Heart left ventricle (tissue), 16 donors: ENCODE measurements at regions not wholly inside any gene's neighbourhood (a gene's known extent, or its start where the extent isn't known, plus 50 kb on each side); places are given as distances from the start of the nearest gene placed in this dataset.

ENCODE experiments used
- ATAC-seq, 4 donors: fragments of 200-7000 bp; cut with Tn5 transposase; one replicate each; pipeline ENCODE4 v1.9.1; 2020 to 2022; ENCODE audit warnings: moderate library complexity in 4 of 4, mild to moderate bottlenecking in 3 of 4, moderate number of reproducible peaks in 1 of 4
- DNase-seq, 5 donors: peaks; one replicate each; pipeline ENCODE4 v3.0.0-alpha.2; 2020
- H3K27ac ChIP-seq, 12 donors: fragments of 200-600 bp; sonication (generic) in 4 of 12; one replicate each; pipeline versions ENCODE4 v1.5.0 to v1.8.0; 2016 to 2022; ENCODE audit warnings: mild to moderate bottlenecking in 2 of 12
- H3K27me3 ChIP-seq, 9 donors: fragments of 200-600 bp; sonication (generic) in 2 of 9; one replicate each; pipeline versions ENCODE4 v1.5.1 to v1.8.0; 2016 to 2022; ENCODE audit warnings: mild to moderate bottlenecking in 3 of 9
- H3K36me3 ChIP-seq, 9 donors: fragments of 200-600 bp; sonication (generic) in 2 of 9; one replicate each; pipeline versions ENCODE4 v1.5.0 to v1.8.0; 2018 to 2022; ENCODE audit warnings: mild to moderate bottlenecking in 2 of 9
- H3K4me1 ChIP-seq, 12 donors: fragments of 200-600 bp; sonication (generic) in 4 of 12; one replicate each; pipeline versions ENCODE4 v1.5.0 to v1.8.0; 2016 to 2022; ENCODE audit warnings: mild to moderate bottlenecking in 3 of 12
- H3K4me3 ChIP-seq, 12 donors: fragments of 200-600 bp; sonication (generic) in 4 of 12; one replicate each; pipeline versions ENCODE4 v1.5.0 to v1.8.0; 2017 to 2022; ENCODE audit warnings: mild to moderate bottlenecking in 9 of 12, moderate library complexity in 4 of 12
- H3K9me3 ChIP-seq, 12 donors: fragments of 200-600 bp; sonication (generic) in 4 of 12; one replicate each; pipeline versions ENCODE4 v1.5.0 to v1.8.0; 2016 to 2022; ENCODE audit warnings: mild to moderate bottlenecking in 1 of 12
- POLR2A ChIP-seq, 2 donors: fragments of 450-650 bp; IDR thresholded peaks; one replicate each; pipeline ENCODE4 v1.6.1; 2017; ENCODE audit warnings: antibody characterized with exemption in 2 of 2, mild to moderate bottlenecking in 2 of 2, moderate library complexity in 2 of 2
- WGBS, 4 donors: extraction: QIAGEN DNeasy Blood & Tissue Kit in 2 of 4; methylation state at CpG; one replicate each; pipeline versions ENCODE4 v1.1.5 to v1.1.7; 2013 to 2018; 5-methylcytosine and 5-hydroxymethylcytosine counted together
- intact Hi-C, 10 donors: fragments of 100-400 bp; cut with DNase I; formaldehyde crosslinking; loops; one replicate each; pipeline versions ENCODE4 v1.11.1 to v1.14.2; 2022
- TF ChIP-seq, protein P1 (sequence below), 12 donors: fragments of 200-600 bp; sonication (generic) in 4 of 12; IDR thresholded peaks; one replicate each; pipeline versions ENCODE4 v1.5.0 to v1.8.0; 2018 to 2022; ENCODE audit warnings: antibody characterized with exemption in 12 of 12, mild to moderate bottlenecking in 5 of 12
- donor health status: ischemic (EF 13 %, LVEDD 7.1; RV severe dilation, severe dysfunction).
- donor health status: healthy with polysubstance abuse.
- donor health status: DM: no; HTN: yes; CAD: no.
- donor health status: DM: no; HTN: no; CAD: no.
- donor health status: ischemic (EF 25% LVEDD 6.9; RV normal size, moderate dysfunction).
- donor health status: ischemic (EF 25% LVEDD 5.7; RV mildly dilated, moderate dysfunction).
- donor health status: healthy.
- donor health status: DM: yes; HTN: yes; CAD: no.
- donor health status: ischemic (EF 35%, LVEDD 5.7; RV mildly dilated, moderate dysfunction).
- donor health status: nonischemic (EF 11% LVEDD 7.7; RV severe dilation, severe dysfunction).
- donor health status: DM: yes; HTN: yes; CAD: no.
- donor health status: PGD.
- donor health status: ischemic (EF 29% LVEDD 5.4; RV normal size, mild dysfunction).
- donor health status: nonischemic (EF 23%, LVEDD 6.1; RV moderate dilation, normal function).

DNA sequence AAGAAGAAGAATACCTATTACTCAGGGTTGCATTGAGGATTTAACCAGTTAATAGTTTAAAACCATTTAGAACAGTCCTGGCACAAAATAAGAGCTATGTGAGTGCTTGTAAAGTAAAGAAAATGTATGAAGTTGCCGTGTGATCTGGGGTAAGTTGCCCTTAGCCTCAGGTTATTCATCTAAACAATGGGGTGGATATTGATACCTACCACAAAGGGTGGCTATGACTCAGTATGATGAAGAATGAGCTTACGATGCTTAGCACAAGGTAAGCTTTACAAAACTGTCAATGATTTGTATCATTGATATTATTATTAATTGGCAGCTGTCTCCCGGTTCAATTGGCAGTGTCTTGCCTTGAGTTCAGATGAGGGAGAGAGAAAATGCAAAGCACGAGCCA lies 149.4 kb upstream of the PITX1 start:
- no peak overlapping the region for H3K4me3 ChIP-seq
- WGBS, 4 donors = 80 to 91% (median 87%) methylated on average over 4 of the region's 4 CpGs
- no peak for DNase-seq
- peaks cover 0 to 10% (median 2%) of the 10 kb centered on the region in 9 donors for H3K27me3 ChIP-seq
- intact Hi-C loops = no loop called here
- no peak overlapping the region for H3K27ac ChIP-seq
- no peaks in the 10 kb centered on the region for H3K4me1 ChIP-seq
- TF ChIP-seq, protein P1, sequence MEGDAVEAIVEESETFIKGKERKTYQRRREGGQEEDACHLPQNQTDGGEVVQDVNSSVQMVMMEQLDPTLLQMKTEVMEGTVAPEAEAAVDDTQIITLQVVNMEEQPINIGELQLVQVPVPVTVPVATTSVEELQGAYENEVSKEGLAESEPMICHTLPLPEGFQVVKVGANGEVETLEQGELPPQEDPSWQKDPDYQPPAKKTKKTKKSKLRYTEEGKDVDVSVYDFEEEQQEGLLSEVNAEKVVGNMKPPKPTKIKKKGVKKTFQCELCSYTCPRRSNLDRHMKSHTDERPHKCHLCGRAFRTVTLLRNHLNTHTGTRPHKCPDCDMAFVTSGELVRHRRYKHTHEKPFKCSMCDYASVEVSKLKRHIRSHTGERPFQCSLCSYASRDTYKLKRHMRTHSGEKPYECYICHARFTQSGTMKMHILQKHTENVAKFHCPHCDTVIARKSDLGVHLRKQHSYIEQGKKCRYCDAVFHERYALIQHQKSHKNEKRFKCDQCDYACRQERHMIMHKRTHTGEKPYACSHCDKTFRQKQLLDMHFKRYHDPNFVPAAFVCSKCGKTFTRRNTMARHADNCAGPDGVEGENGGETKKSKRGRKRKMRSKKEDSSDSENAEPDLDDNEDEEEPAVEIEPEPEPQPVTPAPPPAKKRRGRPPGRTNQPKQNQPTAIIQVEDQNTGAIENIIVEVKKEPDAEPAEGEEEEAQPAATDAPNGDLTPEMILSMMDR (IDR thresholded peaks at IDR 0.05) = no peak
- no peak for TF ChIP-seq POLR2A (IDR thresholded peaks at IDR 0.05)
- ATAC-seq = no peak
- no peaks in the 10 kb centered on the region for H3K9me3 ChIP-seq
- H3K36me3 ChIP-seq = no peaks in the 10 kb centered on the region

DNA sequence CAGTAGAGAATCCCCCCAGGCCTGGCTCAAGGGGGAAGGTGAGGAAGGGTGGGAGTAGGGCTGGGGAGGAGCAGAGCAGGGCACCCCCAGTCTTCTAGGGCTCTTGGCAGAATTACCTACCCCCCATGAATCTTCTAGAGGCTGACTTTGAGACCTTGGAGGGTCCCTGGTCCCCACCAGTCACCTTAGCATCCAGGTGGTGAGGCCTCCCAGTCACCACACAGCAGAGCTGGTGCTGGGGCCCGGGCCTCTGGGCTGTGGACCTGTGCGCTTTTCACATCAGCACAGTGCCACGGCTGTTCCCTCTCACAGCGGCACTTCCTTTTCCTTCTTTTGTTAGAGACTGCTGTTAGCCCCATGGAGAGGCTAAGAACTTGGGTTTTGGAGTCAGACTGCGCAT lies 148.6 kb upstream of the PITX1 start:
- no peak for ATAC-seq
- 76 to 91% (median 76%) methylated on average over 5 of the region's 5 CpGs for WGBS, 4 donors
- Histone ChIP-seq H3K4me1 (no peaks in the 10 kb centered on the region), H3K36me3 (no peaks in the 10 kb centered on the region), H3K27me3 (peaks cover 0 to 10% (median 0%) of the 10 kb centered on the region in 9 donors), H3K9me3 (no peaks in the 10 kb centered on the region), H3K27ac (no peak overlapping the region), H3K4me3 (no peak overlapping the region)
- no peak for DNase-seq
- intact Hi-C loops = no loop called here
- no peak for TF ChIP-seq POLR2A (IDR thresholded peaks at IDR 0.05)
- TF ChIP-seq, protein P1 (IDR thresholded peaks at IDR 0.05) = no peak

DNA sequence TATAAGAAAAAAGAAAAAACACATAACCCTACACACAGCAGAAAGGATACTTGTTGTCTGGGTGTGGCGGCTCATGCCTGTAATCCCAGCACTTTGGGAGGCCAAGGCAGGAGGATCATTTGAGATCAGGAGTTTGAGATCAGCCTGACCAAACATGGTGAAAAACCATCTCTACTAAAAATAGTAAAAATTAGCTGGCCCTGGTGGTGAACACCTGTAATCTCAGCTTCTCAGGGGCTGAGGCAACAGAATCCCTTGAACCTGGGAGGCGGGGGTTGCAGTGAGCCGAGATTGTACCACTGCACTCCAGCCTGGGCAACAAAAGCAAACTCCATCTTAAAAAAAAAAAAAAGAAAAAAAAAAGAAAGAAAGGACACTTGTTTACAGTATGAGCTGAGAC lies 147.6 kb upstream of the PITX1 start:
- no peak for TF ChIP-seq POLR2A (IDR thresholded peaks at IDR 0.05)
- TF ChIP-seq, protein P1 (IDR thresholded peaks at IDR 0.05) = no peak
- no peaks in the 10 kb centered on the region for H3K36me3 ChIP-seq
- no peak for DNase-seq
- H3K9me3 ChIP-seq = no peaks in the 10 kb centered on the region
- WGBS, 4 donors = 92 to 97% (median 93%) methylated on average over 3 of the region's 3 CpGs
- H3K27me3 ChIP-seq = peaks cover 0 to 11% (median 3%) of the 10 kb centered on the region in 9 donors
- H3K4me3 ChIP-seq = no peak overlapping the region
- H3K27ac ChIP-seq = no peak overlapping the region
- intact Hi-C loops = no loop called here
- no peaks in the 10 kb centered on the region for H3K4me1 ChIP-seq
- no peak for ATAC-seq

DNA sequence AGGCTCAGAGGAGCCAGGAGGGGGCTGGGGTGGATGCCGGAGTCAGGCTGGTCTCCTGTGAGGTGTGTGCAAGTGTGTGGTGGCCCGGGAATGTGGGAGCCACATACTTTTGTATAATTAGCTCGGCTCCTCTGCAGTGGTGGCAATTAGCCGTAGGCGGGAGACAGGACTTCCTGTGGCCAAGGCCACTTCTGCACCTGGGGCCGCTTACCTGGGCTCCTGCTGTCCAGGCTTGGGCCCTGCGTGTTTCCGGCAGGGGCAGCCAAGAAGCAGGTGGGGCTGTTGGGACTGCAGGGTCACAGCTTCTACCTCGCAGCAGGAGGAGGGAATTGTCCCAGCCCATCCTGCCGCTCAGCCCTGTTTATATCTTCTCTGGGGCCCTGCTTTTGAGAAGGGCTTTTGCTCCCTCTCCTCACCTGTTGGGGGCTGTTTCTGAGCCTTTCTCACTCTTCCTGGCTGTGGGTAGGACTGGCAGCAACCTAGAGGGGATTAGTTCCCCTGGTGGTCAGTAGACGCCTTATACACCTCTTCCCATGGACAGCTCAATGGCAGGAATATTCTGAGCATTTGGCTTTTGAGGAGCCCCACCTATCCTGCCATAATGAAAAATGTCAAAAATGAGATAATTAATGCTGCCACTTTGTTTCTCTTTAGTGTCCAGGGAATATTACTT lies 145.4 kb upstream of the PITX1 start:
- Histone ChIP-seq H3K36me3 (no peaks in the 10 kb centered on the region), H3K27ac (no peak overlapping the region), H3K4me1 (no peaks in the 10 kb centered on the region), H3K4me3 (no peak overlapping the region), H3K27me3 (peaks cover 0 to 11% (median 0%) of the 10 kb centered on the region in 9 donors), H3K9me3 (no peaks in the 10 kb centered on the region)
- 54 to 56% (median 55%) methylated on average over 7 to 11 of the region's 11 CpGs for WGBS, 4 donors
- DNase-seq = no peak
- TF ChIP-seq POLR2A (IDR thresholded peaks at IDR 0.05) = no peak
- TF ChIP-seq, protein P1 (IDR thresholded peaks at IDR 0.05) = no peak
- no peak for ATAC-seq
- intact Hi-C loops = no loop called here
